D721Med (cell line): ENCODE measurements at regions not wholly inside any gene's neighbourhood (a gene's known extent, or its start where the extent isn't known, plus 50 kb on each side); places are given as distances from the start of the nearest gene placed in this dataset.
"Not testable (repeated sequence)": the region's sequence is repeated elsewhere in the genome, so short reads cannot be mapped to it uniquely, and the experiment has no call there.

Experiments used
- DNase-seq: peaks from one replicate; pipeline ENCODE4 v3.0.0; 2011; ENCODE audit warnings: low spot score; ENCODE audit not compliant: insufficient read length
- FAIRE-seq: peaks from 2 replicates; lab custom pipeline; 2011; peaks lifted over from hg19 to GRCh38; lab: Jason Lieb, UNC
- TF ChIP-seq, protein P1 (sequence below): IDR thresholded peaks from 2 replicates; pipeline ENCODE4 v1.5.1; 2012; ENCODE audit warnings: mild to moderate bottlenecking, control low read depth; ENCODE audit not compliant: insufficient read depth; ENCODE audit errors: missing control alignments

DNA sequence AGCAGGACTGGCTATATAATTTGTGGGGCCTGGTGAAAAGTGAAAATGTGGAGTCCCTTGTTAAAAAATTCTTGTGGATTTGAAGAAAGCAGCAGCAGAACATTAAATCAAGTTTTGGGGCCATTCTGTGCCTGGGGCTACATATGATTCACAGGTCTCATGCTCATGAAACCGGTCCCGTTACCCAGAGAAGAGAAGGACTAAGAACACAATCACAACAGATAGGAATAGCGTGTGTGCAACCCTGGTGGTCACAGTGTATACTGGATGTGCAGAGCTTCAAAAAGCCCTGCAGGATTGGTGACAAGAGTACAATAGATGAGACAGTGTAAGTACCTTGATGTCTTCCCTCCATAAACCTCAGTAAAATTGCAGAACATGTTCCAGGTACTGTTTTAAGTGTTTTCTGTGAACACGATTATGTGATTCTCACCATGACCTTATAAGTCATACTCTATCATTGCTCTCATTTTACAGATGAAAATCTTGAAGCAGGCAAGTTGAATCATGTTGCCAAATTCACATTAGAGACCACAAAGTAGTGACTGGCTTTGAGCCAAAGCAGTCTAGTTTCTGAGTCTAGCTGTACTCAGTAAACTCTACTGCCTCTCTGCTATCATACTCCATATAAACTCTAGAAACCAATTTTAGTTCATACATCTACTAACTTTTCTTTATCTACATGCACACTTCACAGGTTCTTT is 636.5 kb downstream of the TAF11L14 start:
- no peak for FAIRE-seq
- TF ChIP-seq, protein P1, sequence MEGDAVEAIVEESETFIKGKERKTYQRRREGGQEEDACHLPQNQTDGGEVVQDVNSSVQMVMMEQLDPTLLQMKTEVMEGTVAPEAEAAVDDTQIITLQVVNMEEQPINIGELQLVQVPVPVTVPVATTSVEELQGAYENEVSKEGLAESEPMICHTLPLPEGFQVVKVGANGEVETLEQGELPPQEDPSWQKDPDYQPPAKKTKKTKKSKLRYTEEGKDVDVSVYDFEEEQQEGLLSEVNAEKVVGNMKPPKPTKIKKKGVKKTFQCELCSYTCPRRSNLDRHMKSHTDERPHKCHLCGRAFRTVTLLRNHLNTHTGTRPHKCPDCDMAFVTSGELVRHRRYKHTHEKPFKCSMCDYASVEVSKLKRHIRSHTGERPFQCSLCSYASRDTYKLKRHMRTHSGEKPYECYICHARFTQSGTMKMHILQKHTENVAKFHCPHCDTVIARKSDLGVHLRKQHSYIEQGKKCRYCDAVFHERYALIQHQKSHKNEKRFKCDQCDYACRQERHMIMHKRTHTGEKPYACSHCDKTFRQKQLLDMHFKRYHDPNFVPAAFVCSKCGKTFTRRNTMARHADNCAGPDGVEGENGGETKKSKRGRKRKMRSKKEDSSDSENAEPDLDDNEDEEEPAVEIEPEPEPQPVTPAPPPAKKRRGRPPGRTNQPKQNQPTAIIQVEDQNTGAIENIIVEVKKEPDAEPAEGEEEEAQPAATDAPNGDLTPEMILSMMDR, result no peak
- no peak for DNase-seq

DNA sequence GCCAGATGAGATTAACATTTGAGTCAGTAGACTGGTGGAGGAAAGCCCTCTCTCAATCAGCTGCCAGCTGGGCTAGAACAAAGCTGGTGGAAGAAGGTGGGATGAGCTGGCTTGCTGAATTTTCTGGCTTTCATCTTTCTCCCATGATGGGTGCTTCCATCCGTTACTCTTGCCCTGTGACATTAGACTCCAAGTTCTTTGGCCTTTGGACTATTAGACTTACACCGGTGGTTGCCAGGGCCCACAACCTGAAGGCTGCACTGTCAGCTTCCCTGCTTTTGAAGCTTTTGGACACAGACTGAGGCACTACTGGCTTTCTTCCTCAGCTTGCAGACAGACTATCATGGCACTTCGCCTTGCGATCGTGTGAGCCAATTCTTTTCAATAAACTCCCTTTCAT is 642.7 kb downstream of the TAF11L14 start:
- no peak for DNase-seq
- TF ChIP-seq, protein P1, result no peak
- FAIRE-seq, result no peak

DNA sequence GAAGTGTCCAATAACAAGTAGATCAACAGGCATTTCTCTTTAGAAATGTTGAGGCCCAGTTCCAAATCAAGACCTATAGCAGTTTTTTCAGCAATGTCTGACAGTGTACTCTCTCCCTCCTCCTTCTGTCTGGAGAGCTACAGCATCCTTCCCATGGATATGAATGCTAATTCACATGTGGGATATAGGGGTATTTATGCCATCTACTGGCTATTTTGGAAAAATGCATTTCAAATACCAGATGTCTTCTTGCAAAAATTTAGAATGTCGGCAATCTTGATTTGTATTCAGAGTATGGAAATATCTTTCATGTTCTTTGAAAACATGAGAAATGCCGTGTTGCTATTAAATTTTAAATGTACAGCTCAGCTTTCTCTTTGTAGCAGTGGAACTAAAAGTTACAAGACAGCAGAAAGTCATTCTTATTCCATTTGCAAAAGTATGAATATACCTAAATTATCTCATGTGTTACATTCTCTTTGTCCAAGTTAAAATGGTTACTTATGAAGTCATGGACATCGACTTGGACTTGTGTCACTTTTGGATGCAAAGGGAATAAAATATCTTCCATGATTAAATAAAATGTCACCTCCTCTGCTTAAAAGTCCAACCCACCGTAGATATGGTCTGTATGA is 647.8 kb downstream of the TAF11L14 start:
- FAIRE-seq (peak; percentile 92), DNase-seq (peak; percentile 26)
- TF ChIP-seq, protein P1, result peak; percentile 62

DNA sequence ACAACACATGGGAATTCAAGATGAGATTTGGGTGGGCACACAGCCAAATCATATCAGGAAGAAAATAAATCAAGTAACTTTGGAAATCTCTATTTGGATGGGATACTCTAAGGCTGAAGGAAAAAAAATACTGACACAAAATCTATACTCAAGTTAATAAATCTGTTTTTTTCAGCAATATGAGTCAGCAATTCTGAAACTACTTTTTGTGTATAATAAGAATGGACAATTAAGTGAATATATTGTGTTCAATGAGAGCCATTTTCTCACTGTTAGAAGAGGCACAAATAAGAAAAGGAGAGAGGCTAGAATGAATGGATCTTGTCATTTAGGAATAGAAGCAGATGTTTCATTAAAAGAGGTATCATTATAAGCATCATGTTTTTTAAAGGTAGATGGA is 651.0 kb downstream of the TAF11L14 start:
- FAIRE-seq, result no peak
- TF ChIP-seq, protein P1, result no peak

DNA sequence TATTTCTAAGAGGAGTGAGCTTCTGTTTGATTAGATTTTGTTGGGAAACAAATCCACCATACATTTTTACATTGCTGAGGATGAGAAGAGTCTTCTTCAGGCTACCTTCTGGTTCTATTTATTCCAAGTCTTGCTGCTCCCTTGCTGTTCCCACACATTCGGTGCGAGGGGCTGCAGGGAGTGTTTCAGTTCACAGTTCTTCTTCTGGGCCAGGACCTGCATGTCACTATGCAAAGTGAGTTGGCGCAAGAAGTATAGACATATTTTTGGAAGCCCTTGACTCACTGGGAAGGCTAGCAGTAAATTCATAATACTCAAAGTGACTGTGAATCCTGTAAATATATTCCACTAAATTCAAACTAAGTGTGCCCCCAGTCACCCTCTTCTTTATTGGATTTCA is 657.9 kb downstream of the TAF11L14 start:
- FAIRE-seq (no peak), DNase-seq (no peak)
- TF ChIP-seq, protein P1, result no peak

More for the DNA sequence above, 651.0 kb downstream of the TAF11L14 start:
- no peak for DNase-seq

DNA sequence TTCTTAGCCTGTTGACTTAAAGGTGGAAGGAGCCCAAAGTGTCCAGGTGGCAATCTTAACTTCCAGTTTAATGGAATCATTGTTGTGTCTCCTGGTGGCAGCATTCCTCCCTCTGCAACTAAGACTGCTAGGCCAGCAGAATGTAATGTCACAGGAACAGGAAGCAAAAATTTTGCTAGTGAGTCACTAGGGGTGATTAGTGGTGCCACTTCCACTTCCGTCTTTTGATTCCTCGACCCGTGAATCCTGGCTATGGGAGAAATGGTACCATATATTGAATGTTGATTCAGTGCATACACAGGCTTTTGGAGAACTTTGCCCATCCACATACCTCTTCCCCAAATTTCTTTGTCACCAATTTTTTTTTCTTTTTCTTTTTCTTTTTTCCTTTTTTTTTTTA is 661.4 kb downstream of the TAF11L14 start:
- not testable (repeated sequence) for FAIRE-seq, DNase-seq

DNA sequence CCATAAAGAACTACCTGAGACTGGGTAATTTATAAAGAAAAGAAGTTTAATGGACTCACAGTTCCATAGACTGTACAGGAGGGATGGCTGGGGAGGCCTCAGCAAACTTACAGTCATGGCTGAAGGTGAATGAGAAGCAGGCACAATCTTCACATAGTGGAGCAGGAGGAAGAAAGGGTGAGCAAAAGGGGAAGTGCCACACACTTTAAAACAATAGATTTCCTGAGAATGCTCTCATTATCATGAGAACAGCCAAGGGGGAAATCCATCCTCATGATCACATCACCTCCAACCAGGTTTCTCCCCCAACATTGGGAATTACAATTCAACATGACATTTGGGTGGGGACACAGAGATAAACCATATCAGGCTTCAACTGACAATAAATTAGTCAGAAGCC is 664.9 kb downstream of the TAF11L14 start:
- DNase-seq (no peak), FAIRE-seq (no peak)
- TF ChIP-seq, protein P1, result no peak
